ENCODE measurements at regions not wholly inside any gene's neighbourhood (a gene's known extent, or its start where the extent isn't known, plus 50 kb on each side); places are given as distances from the start of the nearest gene placed in this dataset.
"Not testable (repeated sequence)": the region's sequence is repeated elsewhere in the genome, so short reads cannot be mapped to it uniquely, and the experiment has no call there.

DNA sequence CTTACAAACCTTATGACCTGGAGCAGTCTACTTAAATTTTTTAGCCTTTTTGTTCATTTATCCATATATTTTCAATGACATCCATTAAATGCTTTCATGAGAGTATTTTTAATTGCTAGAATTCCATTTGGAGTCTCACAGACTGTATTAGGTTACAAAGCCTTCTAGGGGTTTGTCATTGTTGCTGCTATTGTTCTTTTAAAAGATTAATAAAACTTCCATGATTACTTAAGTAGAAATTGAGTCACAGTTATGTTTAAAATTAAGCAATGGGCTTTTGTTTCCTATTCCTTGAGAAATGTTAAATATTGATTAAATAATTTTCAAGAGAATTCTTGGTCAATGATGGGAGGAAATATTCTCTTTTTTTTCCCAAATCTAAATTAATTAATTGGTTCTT is 1408.4 kb upstream of the RAG2 start:
- DNase-seq (ENCODE audit: low spot score) = no peak

DNA sequence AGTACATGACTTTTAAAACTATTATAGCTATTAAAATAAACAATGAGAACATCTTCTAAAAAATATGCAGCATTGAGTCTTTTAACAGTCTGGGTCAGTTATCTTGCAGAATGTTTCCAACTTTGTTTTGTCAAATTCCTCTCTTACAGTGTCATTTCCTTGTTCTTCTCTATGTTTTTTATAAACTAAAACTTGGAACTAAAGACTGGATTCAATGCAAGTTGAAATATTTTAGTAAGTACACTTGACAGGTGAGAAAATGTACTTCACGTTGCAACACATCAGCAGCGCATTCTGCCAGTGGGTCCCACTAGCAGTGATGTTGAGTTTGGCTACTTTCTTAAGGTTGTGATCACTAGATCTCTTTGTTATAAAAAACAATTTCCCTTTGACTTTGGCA is 1407.6 kb upstream of the RAG2 start:
- no peak for DNase-seq (ENCODE audit: low spot score)

DNA sequence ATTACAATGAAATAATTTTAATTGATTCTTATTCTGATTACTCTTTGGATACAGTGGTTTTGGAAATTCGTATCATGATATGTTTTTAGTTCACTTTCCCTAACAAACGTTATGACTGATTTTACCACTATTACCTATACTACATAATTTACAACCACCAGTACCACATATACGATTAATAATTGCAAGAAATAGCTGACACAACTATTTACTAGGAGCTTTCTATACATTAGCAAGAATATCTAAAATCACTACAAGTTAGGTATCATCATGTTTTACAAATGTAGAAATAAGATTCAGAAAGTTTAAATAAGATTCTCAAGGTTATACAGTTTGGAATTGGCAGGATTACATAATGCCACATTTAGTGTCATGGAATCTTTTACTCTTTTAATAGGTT is 1401.1 kb upstream of the RAG2 start:
- no peak for DNase-seq (ENCODE audit: low spot score)

DNA sequence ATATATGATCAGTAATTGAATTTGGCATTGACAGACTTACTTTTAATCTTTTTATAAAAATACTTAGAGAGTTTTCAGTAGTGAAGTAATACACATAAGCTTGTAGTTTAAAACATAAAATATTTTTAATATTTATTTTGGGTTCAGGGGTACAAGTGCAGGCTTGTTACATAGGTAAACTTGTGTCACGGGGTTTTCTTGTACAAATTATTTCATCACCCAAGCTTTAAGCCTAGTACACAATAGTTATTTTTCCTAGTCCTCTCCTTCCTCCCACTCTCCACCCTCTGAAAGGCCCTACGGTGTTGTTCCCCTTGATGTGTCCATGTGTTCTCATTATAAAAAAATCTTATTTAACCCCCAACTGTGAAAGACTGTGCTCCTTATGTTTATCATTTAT is 1397.8 kb upstream of the RAG2 start:
- DNase-seq (ENCODE audit: low spot score) = no peak

DNA sequence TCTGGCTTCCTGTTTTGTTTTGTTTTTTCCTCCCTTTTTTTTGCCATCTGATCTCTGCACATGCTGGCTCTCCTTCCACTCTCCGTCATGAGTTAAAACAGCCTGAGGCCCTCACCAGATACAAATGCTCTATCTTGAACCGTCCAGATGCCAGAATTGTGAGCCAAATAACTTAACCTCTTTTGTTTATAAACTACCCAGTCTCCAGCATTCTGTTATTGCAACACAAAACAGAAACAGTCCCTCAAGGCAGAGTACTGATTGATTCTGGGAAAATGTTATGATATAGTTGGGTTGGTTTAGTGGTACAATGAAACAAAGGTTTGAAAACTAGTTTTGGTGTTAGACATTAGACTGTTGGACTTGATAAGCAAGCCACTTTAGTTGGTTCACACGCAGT is 1390.0 kb upstream of the RAG2 start:
- DNase-seq (ENCODE audit: low spot score) = no peak

DNA sequence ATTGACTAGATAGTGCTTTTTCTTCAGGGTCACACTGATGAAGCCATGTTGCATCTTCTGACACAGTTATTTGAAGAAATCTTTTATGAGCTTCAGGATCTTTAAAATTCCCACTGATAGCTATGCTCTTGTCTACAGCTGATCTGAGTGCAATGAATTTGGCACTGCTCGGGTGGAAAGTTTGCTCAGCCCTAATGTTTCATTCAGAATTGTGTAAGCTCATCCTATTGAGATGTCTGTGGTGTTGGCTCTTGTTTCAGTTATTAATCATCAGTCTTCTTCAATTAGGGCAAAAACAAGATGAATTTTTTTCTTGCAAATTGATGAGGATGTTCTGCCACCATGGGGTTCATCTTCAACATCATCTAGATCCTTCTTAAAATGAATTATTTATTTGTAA is 1387.0 kb upstream of the RAG2 start:
- DNase-seq (ENCODE audit: low spot score) = no peak

DNA sequence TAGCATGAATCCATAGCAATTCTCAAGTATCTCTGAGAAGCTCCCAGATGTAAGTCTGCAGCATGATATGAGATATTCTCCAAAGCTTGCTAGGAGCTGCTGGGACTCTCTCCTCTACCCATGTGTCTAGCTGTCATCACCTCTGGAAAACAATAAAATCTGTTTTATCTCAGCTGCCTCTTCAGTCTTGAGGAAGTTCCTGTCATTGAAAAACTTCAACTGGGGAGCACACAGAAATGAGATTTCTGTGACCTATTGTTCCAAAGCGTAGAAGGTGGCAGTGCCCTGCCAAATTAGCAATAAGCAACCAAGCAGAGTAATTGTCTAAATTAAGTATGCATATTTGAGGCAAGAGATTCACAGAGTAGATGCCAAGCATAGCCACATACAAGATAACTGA is 1380.6 kb upstream of the RAG2 start:
- no peak for DNase-seq (ENCODE audit: low spot score)

DNA sequence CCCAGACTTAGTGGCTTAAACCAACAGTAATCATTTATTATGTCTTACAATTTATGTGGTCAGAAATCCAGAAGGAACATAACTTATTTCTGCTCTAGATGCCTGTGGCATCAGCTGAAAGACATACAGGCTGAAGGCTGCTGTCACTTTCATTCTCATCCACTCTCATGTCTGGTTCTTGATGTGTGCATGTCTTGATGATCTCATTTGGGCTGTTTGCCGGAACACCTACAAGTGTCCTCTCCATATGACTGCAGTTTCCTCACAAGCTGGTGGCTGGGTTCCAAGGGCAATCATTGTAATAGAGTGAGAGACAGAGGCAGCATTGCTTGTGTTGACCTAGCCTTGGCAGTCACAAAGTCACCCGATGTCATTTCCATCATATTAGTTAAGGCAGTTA is 1375.9 kb upstream of the RAG2 start:
- DNase-seq (ENCODE audit: low spot score) = no peak

DNA sequence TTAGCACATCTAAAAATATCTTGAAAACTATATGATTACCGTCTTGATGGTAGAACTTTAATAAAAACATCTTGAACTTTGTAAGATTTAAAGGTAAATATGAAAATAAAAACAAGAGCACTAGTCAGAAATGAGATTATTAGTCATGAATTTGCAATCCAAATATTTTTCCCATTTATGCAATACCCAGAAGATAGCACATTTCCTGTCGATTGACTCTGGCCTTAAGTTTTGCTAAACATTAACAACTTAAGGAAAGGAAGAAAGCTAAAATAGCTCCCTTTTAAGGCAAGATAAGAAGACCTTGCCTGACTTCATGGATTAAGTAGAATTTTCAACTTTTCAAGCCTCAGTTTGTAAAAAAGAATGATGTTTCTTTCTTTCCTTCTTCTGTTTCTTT is 1374.7 kb upstream of the RAG2 start:
- no peak for DNase-seq (ENCODE audit: low spot score)

DNA sequence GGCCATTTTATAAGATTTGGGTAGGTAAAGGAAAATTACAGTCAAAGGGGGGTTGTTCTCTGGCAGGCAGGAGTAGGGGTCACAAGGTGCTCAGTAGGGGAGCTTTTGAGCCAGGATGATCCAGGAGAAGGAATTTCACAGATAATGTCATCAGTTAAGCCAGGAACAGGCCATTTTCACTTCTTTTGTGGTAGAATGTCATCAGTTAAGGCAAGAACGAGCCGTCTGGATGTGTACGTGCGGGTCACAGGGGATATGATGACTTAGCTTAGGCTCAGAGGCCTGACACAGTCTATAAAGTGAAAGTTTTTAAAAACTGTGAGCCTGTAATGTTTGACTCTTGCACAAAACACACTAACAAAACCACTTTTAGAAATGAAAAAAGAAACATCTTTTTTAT is 1371.3 kb upstream of the RAG2 start:
- DNase-seq (ENCODE audit: low spot score) = not testable (repeated sequence)

DNA sequence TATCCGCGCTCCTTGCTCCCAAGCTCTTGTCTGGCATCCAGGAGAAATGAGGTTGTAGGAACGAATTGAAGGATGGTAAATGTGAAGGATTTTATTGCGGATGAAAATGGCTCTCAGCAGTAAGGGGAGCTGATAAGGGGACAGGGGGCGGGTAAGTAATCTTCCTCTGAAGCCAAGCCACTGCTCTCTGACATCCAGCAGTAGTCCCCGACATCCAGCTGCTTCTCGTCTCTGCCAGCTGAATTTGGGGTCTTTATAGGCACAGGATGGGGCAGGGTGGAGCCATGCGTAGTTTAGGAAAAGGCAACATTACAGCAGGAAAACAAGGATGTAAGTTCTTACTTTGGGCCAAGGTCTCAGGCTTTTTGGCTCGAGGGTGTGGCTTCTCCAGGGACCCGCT is 1370.1 kb upstream of the RAG2 start:
- DNase-seq (ENCODE audit: low spot score) = no peak

DNA sequence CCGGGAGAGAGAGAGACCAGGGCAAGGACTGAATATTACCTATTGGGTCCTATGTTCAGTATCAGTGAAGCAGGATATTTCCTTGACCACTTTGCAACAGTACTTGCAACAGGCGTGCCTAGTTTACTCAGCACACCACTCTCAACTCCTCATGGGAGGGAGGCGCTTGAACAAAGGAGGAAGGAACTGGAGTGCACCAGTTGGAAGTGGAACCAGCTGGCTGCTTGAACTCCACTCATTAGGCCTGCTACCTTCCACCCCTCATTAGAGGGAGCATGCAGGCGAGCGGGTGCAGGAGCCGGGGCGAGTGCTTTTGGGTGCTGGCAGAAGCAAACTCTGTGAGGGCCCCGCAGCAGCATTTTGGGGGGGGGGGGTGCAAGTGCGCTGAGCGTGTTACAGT is 1369.6 kb upstream of the RAG2 start:
- DNase-seq (ENCODE audit: low spot score) = no peak

DNA sequence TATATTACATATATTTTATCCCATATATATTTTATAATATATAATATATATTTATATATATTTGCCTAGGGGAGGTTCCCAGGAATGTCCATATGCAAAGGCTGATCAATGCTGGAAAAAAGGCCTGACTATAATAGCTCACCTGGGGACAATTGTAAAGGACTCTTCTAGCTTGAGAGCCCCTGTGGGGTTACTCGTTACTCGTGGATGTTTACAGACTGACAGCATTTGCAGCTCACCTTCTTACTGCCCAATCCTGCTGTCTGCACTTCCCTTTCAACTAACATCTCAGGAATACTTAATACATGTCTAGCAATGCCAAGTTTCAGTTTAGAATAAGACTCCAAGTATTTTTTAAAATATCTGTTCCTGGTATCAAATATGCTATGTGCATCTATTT is 1365.4 kb upstream of the RAG2 start:
- no peak for DNase-seq (ENCODE audit: low spot score)

DNA sequence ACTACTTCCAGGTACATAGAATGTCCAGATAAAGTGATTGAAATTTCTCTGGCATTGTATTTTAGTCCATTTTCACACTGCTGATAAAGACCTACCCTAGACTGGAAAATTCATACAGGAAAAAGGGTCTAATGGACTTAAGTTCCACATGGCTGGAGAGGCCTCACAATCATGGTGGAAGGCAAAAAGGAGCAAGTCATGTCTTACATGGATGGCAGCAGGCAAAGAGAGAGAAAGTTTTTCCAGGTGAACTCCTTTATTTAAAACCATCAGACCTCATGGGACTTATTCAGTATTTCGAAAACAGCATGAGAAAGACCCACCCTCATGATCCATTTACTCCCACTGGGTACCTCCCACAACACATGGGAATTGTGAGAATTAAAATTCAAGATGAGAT is 1359.7 kb upstream of the RAG2 start:
- no peak for DNase-seq (ENCODE audit: low spot score)

DNA sequence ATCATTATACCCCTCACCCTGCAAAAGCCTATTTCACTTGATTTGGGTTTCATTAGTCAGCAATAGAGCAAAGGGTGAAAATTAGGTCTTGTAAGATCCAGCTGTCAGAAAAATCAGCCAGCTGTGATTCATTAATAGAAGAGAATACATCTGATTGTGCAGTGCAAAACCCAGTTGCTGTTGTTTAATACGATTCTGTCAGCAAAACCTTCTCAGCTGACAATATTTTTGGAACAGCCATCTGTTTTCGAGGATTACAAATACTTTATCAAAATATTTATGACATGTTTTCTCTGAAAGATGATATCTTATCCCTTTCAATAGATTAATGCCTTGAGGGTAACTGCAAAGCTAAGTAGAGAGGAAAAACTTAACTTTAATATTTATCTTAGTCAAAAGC is 1354.0 kb upstream of the RAG2 start:
- DNase-seq (ENCODE audit: low spot score) = no peak

DNA sequence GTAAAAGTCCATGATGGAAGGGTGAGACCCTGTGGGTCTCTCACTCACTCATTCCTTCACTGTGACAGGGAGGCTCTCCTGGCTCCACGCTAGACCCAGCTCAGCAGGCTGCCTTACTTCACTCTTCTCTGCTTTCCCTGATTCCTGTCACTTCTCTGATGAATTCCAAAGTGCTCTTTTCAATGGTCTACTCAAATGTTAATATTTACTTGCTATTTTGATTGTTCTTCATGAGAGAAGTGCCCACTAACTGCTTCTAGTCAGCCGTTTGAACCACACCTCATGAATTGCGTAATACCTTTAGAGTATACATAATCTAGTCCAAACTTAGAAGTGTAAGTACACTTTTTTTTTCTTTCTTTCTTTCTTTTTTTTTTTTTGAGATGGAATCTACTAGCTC is 1350.2 kb upstream of the RAG2 start:
- DNase-seq (ENCODE audit: low spot score) = no peak

DNA sequence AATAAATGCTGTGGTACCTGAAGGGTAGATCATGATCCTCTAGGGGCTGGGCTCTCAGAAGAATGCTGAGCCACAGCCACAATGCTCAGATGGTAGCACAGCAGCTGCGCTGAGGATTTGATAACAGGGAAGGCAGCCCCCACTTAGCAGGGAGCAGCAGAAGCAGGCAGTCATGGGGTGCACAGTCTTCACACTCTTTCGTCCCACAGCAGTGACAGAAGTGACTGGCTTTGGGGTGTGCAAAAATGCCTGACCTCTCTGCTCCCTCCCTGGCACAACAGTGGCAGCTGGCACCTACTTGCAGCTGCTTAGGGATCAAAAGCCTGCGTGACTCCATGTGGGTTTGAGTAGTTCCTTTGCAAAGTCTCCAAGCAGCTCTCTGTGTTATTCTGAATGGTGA is 1349.8 kb upstream of the RAG2 start:
- DNase-seq (ENCODE audit: low spot score) = no peak

DNA sequence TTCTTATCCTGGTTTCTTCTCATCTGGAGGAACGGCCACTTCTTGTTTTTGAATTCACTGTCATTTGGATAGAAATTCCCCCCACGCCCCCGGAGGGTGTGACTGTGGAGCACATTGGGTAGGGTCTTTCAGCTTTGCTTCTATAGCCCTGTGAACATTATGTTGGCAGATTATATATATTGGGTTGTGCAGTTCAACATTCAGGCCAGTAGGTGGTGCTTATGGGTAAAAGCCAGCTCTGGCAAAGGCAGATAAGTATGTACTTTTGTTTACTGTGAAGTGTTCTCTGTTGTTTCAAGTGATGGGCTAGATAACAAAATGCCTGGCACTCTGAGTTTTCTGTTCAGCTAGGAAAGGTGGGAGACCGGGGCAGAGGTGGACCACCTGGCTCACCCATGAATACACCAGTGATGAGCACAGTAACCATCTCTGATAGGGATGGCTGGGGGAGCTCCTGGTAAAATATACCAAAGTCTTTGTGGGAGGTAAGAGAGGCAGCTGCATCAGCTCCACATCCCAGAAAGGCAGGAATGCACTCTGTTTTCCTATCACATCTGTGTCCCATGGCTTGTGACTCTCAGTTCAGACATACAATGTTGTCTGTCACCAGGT is 1348.2 kb upstream of the RAG2 start:
- peak; percentile 7 for DNase-seq (ENCODE audit: low spot score)

DNA sequence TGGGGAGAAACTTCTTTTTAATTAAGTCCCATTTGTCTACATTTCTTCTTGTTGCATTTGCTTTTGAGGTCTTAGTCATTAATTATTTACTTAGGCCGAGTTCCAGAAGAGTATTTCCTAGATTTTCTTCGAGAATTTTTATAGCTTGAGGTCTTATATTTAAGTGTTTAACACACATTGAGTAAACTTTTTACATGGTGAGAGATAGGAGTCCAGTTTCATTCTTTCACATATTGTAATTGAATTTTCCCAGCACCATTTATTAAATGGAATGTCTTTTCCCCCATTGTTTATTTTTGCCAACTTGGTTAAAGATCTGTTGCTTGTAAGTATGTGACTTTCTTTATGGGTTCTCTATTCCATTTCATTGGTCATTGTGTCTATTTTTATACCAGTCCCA is 1344.0 kb upstream of the RAG2 start:
- no peak for DNase-seq (ENCODE audit: low spot score)

DNA sequence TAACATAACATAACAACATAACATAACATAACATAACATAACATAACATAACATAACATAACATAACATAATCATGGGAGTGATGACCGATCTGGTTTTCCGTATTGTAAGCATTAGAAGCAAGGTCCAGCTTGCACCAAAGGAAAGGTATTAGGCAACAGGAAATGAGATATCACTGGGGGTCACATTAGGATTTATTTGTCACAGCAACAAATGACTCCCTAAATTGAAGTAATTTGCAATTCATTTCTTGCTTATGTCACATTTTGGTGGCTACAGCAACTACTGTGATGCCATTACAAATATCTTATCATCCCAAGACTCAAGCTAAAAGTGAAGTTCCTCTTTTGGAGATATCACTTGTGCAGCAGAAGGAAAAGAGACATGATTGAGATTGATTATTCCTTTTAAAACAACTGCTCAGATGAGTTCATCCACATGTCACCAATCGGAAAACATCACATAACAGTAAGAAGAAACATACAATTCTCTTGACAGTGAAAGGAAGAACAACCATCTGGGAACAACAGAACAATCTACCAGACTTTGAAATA is 1331.1 kb upstream of the RAG2 start:
- no peak for DNase-seq (ENCODE audit: low spot score)

DNA sequence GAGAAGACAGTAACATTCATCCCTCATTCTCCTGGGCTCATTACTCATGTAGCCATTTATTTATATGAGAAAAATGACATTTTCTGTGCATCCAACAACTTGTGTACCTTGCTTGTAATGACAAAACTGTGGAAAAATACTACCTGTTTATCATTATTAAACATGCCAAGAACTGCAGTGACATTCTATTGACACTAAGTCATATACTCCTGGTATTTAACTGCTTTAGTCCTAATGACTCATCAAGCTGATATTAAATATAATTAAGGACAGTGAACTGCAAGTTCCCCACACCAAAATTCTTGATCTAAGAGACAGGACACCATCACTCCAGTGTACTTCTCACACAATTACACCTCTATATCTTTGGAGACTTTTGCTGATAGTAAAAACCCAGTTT is 1328.7 kb upstream of the RAG2 start:
- DNase-seq (ENCODE audit: low spot score) = no peak

DNA sequence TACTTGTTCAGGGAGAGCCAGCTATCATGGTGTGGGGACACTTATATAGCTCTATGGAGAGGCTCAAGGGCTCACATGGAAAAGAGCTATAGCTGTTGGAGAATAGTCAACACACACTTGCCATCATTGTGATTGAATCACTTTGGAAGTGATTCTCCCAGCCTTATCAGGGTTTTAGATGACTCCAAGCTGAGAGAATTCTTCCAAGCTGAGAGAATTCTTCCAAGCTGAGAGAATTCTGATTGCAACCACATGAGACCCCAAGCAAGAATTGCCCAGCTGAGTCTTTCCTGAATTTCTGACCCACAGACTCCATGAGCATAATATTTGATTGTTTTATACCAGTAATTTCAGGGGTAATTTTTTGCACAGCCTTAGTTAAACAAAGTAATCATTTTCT is 1318.3 kb upstream of the RAG2 start:
- no peak for DNase-seq (ENCODE audit: low spot score)

DNA sequence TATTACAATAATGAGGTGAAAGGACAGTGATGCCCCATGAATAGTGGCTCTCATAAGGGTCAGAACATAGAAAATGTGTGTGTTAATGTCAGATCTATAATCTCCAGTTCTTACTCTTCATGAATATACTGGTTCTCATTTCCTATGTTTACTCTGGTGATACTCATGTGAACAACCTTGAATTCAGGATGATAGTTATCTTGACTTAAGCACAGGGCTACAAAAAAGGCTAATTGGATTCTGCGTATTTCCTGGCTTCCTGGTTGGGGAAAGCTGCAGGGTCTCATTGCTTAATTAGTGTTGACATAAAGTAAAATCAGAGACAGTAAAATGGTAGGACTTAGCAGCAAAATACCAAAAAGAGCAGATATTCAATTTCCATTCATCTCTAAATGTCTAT is 1316.8 kb upstream of the RAG2 start:
- DNase-seq (ENCODE audit: low spot score) = no peak

DNA sequence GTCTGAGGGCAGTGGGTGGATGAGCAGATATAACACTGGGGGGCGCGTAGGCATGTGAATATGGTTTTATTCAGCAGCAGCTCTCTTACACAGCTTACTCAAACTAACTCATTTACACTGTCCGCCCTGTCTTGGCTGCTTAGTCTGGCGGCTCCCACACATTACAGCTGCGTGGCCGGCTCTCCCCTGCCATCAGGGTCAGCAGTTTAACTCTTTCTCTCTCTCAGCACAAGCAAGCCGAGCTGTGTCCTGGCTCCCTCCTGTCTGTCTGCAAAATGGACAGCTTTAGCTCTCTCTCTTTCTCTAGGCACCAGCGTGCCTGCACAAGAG is 1310.1 kb upstream of the RAG2 start:
- DNase-seq (ENCODE audit: low spot score) = no peak

Data from globus pallidus (tissue), 1 donor.